ENCODE measurements at regions not wholly inside any gene's neighbourhood (a gene's known extent, or its start where the extent isn't known, plus 50 kb on each side); places are given as distances from the start of the nearest gene placed in this dataset.

GRCh38 chr1:239302696-239303095 is 83.7 kb upstream of the CHRM3 start:
- H3K4me3 ChIP-seq (ENCODE audit: low read length): no peak overlapping the region
- H3K4me1 ChIP-seq (ENCODE audit: low read length): no peaks in the 10 kb centered on the region
- H3K36me3 ChIP-seq (replicated peaks; ENCODE audit: insufficient read depth, low read length): no peaks in the 10 kb centered on the region
- no peaks in the 10 kb centered on the region for H3K9me2 ChIP-seq (replicated peaks; ENCODE audit: insufficient read depth, low read length)
- no peaks in the 10 kb centered on the region for H3K79me2 ChIP-seq (ENCODE audit: low read length)
- no peaks in the 10 kb centered on the region for H3F3A ChIP-seq (ENCODE audit: insufficient read depth, low read length)
- TF ChIP-seq EZH2 (optimal IDR thresholded peaks at IDR 0.05; ENCODE audit: low read depth, low read length) (no peak), EZH2phosphoT487 (IDR thresholded peaks at IDR 0.05; ENCODE audit: low read length) (no peak), CTCF (IDR thresholded peaks at IDR 0.05; ENCODE audit: low read length) (no peak)
- no peak overlapping the region for H2AFZ ChIP-seq (ENCODE audit: low read length)
- no peaks in the 10 kb centered on the region for H3K27me3 ChIP-seq (replicated peaks; ENCODE audit: insufficient read depth, low read length)
- H3K27ac ChIP-seq (ENCODE audit: low read length): no peak overlapping the region
- no peaks in the 10 kb centered on the region for H4K20me1 ChIP-seq (ENCODE audit: insufficient read depth, low read length)
- no peak for DNase-seq
- H3K4me2 ChIP-seq (ENCODE audit: low read depth, low read length): no peak overlapping the region
- H3K9me3 ChIP-seq (replicated peaks; ENCODE audit: insufficient read depth, low read length): no peaks in the 10 kb centered on the region
- H3K9ac ChIP-seq (ENCODE audit: low read length): no peak overlapping the region

- Histone ChIP-seq H3K4me2 (ENCODE audit: low read depth, low read length) (no peak overlapping the region), H4K20me1 (ENCODE audit: insufficient read depth, low read length) (no peaks in the 10 kb centered on the region)
Observed at GRCh38 chr1:239301251-239301650, 85.1 kb upstream of the CHRM3 start.

GRCh38 chr1:239297910-239298309 is 88.5 kb upstream of the CHRM3 start:
- Histone ChIP-seq H3K9me2 (replicated peaks; ENCODE audit: insufficient read depth, low read length) (no peaks in the 10 kb centered on the region), H3K4me2 (ENCODE audit: low read depth, low read length) (no peak overlapping the region), H3K36me3 (replicated peaks; ENCODE audit: insufficient read depth, low read length) (no peaks in the 10 kb centered on the region), H3K27ac (ENCODE audit: low read length) (no peak overlapping the region), H3K4me1 (ENCODE audit: low read length) (no peaks in the 10 kb centered on the region), H3K9me3 (replicated peaks; ENCODE audit: insufficient read depth, low read length) (no peaks in the 10 kb centered on the region), H3K27me3 (replicated peaks; ENCODE audit: insufficient read depth, low read length) (no peaks in the 10 kb centered on the region), H3K9ac (ENCODE audit: low read length) (no peak overlapping the region), H3F3A (ENCODE audit: insufficient read depth, low read length) (no peaks in the 10 kb centered on the region), H3K4me3 (ENCODE audit: low read length) (no peak overlapping the region), H4K20me1 (ENCODE audit: insufficient read depth, low read length) (no peaks in the 10 kb centered on the region), H2AFZ (ENCODE audit: low read length) (no peak overlapping the region), H3K79me2 (ENCODE audit: low read length) (no peaks in the 10 kb centered on the region)
- DNase-seq: no peak
- TF ChIP-seq CTCF (IDR thresholded peaks at IDR 0.05; ENCODE audit: low read length) (no peak), EZH2phosphoT487 (IDR thresholded peaks at IDR 0.05; ENCODE audit: low read length) (no peak), EZH2 (optimal IDR thresholded peaks at IDR 0.05; ENCODE audit: low read depth, low read length) (no peak)

More at GRCh38 chr1:239301251-239301650, 85.1 kb upstream of the CHRM3 start:
- H3K9ac ChIP-seq (ENCODE audit: low read length): no peak overlapping the region
- TF ChIP-seq EZH2 (optimal IDR thresholded peaks at IDR 0.05; ENCODE audit: low read depth, low read length): no peak
- no peak for TF ChIP-seq CTCF (IDR thresholded peaks at IDR 0.05; ENCODE audit: low read length)
- TF ChIP-seq EZH2phosphoT487 (IDR thresholded peaks at IDR 0.05; ENCODE audit: low read length): no peak
- H3K27me3 ChIP-seq (replicated peaks; ENCODE audit: insufficient read depth, low read length): no peaks in the 10 kb centered on the region
- H3K27ac ChIP-seq (ENCODE audit: low read length): no peak overlapping the region
- H3K9me3 ChIP-seq (replicated peaks; ENCODE audit: insufficient read depth, low read length): no peaks in the 10 kb centered on the region
- no peaks in the 10 kb centered on the region for H3K36me3 ChIP-seq (replicated peaks; ENCODE audit: insufficient read depth, low read length)
- H3K9me2 ChIP-seq (replicated peaks; ENCODE audit: insufficient read depth, low read length): no peaks in the 10 kb centered on the region
- no peak overlapping the region for H3K4me3 ChIP-seq (ENCODE audit: low read length)
- H2AFZ ChIP-seq (ENCODE audit: low read length): no peak overlapping the region
- no peaks in the 10 kb centered on the region for H3F3A ChIP-seq (ENCODE audit: insufficient read depth, low read length)
- no peak for DNase-seq
- no peaks in the 10 kb centered on the region for H3K79me2 ChIP-seq (ENCODE audit: low read length)
- H3K4me1 ChIP-seq (ENCODE audit: low read length): no peaks in the 10 kb centered on the region

Measured in MM.1S (cell line).